Ishikawa (cell line): ENCODE measurements at regions not wholly inside any gene's neighbourhood (a gene's known extent, or its start where the extent isn't known, plus 50 kb on each side); places are given as distances from the start of the nearest gene placed in this dataset.

Experiments used
- CEBPB ChIP-seq: IDR thresholded peaks from 2 replicates; pipeline ENCODE4 v1.6.1; 2012
- CREB1 ChIP-seq: IDR thresholded peaks from 2 replicates; pipeline ENCODE4 v1.6.1; 2012; ENCODE audit warnings: low read depth
- EGR1 ChIP-seq: IDR thresholded peaks from 2 replicates; pipeline ENCODE4 v1.6.1; 2012
- EP300 ChIP-seq: IDR thresholded peaks from 2 replicates; pipeline ENCODE4 v1.6.1; 2012; ENCODE audit warnings: borderline replicate concordance
- FOXM1 ChIP-seq: IDR thresholded peaks from 2 replicates; pipeline ENCODE4 v1.6.1; 2012; ENCODE audit warnings: low read depth, borderline replicate concordance
- NFIC ChIP-seq: IDR thresholded peaks from 2 replicates; pipeline ENCODE4 v1.6.1; 2012
- RAD21 ChIP-seq: IDR thresholded peaks from 2 replicates; pipeline ENCODE4 v1.6.1; 2012; ENCODE audit warnings: low read depth
- TAF1 ChIP-seq: IDR thresholded peaks from 2 replicates; pipeline ENCODE4 v1.6.1; 2012; ENCODE audit warnings: low read depth, mild to moderate bottlenecking
- TCF12 ChIP-seq: IDR thresholded peaks from 2 replicates; pipeline ENCODE4 v1.6.1; 2012; ENCODE audit warnings: low read depth
- TEAD4 ChIP-seq: IDR thresholded peaks from 2 replicates; pipeline ENCODE4 v1.6.1; 2012
- YY1 ChIP-seq: IDR thresholded peaks from 2 replicates; pipeline ENCODE4 v1.6.1; 2012; ENCODE audit warnings: low read depth
- ZBTB7A ChIP-seq: IDR thresholded peaks from 2 replicates; pipeline ENCODE4 v1.6.1; 2012; ENCODE audit warnings: low read depth
- TF ChIP-seq, protein P1 (sequence below): IDR thresholded peaks from 2 replicates; pipeline ENCODE4 v1.6.1; 2012
- TF ChIP-seq, protein P2 (sequence below): IDR thresholded peaks from 2 replicates; pipeline ENCODE4 v1.6.1; 2012; ENCODE audit warnings: low read depth, mild to moderate bottlenecking
- TF ChIP-seq, protein P3 (sequence below): IDR thresholded peaks from 2 replicates; pipeline ENCODE4 v1.6.1; 2012

DNA sequence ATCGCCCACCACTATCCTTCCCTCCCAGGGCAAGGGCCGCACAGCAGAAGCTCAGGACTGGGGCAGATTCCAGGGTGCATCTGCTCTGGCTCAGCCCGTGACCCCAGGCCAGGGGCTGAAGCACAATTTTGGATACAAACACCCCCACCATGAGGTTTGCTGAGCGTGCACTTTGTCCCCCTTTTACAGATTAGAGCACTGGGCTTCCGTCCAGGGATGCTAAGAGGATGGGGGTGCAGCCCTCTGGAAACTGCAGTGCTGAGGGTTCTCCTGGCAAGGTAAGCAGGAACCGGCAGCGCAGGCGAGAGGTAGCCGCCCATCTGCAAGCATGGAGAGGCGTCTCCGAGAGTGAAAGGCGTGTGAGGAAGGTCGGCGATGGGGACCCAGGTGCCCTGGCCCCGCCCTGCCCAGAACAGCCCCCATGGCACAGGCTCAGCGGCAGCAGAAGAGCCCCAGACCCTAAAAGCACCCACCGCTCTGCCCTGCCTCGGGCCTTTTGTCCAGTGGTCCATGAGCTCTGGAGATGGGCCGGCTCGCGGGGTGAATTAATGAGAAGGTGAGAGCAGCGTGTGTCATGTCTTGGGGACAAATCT lies 54.5 kb upstream of the OLFM1 start:
- TF ChIP-seq YY1, result no peak
- TF ChIP-seq, protein P1, sequence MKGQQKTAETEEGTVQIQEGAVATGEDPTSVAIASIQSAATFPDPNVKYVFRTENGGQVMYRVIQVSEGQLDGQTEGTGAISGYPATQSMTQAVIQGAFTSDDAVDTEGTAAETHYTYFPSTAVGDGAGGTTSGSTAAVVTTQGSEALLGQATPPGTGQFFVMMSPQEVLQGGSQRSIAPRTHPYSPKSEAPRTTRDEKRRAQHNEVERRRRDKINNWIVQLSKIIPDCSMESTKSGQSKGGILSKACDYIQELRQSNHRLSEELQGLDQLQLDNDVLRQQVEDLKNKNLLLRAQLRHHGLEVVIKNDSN, result no peak
- no peak for TF ChIP-seq ZBTB7A
- TF ChIP-seq FOXM1, result no peak
- no peak for TF ChIP-seq EP300
- TF ChIP-seq RAD21, result no peak
- no peak for TF ChIP-seq TEAD4

DNA sequence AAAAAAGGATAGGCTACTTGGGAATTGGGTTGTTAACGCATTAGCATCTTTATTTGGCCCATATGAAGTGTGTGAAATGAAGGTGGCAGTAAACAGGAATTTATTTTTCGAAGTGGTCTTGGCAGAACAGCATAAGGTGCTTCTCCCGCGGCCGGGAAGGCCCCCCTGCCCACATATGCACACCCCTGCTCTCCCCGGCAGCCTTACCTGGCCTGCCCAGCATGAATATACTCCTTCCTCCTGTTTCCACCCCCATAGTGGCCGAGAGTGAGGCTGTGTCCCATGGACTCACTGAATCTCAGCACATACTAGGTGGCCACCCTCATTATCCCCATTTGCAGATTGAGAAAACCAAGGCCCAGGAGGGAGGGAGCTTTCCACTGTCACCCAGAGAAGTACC lies 54.0 kb upstream of the OLFM1 start:
- TF ChIP-seq CREB1 (no peak), NFIC (no peak), RAD21 (no peak), CEBPB (no peak), EGR1 (no peak), FOXM1 (no peak), TAF1 (no peak)
- TF ChIP-seq, protein P1, result no peak
- TF ChIP-seq, protein P2, sequence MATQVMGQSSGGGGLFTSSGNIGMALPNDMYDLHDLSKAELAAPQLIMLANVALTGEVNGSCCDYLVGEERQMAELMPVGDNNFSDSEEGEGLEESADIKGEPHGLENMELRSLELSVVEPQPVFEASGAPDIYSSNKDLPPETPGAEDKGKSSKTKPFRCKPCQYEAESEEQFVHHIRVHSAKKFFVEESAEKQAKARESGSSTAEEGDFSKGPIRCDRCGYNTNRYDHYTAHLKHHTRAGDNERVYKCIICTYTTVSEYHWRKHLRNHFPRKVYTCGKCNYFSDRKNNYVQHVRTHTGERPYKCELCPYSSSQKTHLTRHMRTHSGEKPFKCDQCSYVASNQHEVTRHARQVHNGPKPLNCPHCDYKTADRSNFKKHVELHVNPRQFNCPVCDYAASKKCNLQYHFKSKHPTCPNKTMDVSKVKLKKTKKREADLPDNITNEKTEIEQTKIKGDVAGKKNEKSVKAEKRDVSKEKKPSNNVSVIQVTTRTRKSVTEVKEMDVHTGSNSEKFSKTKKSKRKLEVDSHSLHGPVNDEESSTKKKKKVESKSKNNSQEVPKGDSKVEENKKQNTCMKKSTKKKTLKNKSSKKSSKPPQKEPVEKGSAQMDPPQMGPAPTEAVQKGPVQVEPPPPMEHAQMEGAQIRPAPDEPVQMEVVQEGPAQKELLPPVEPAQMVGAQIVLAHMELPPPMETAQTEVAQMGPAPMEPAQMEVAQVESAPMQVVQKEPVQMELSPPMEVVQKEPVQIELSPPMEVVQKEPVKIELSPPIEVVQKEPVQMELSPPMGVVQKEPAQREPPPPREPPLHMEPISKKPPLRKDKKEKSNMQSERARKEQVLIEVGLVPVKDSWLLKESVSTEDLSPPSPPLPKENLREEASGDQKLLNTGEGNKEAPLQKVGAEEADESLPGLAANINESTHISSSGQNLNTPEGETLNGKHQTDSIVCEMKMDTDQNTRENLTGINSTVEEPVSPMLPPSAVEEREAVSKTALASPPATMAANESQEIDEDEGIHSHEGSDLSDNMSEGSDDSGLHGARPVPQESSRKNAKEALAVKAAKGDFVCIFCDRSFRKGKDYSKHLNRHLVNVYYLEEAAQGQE, result no peak

DNA sequence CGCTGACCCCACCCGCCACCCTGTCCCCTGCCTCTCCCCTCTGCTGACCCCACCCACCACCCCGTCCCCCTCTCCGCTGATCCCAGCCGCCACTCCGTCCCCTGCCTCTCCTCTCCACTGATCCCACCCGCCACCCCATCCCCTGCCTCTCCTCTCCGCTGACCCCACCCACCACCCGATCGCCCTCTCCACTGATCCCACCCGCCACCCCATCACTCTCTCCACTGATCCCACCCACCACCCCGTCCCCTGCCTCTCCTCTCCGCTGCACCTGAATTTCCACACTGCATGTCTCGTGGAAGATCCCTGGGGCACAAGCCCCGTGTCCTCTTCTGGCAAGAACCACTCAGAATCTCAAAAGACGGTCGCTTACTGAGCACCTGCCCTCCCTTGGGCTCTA lies 53.4 kb upstream of the OLFM1 start:
- TF ChIP-seq NFIC, result no peak
- no peak for TF ChIP-seq EP300
- TF ChIP-seq, protein P2, result no peak
- TF ChIP-seq, protein P1, result no peak
- no peak for TF ChIP-seq TEAD4
- TF ChIP-seq CEBPB, result no peak
- TF ChIP-seq YY1, result no peak
- no peak for TF ChIP-seq RAD21
- TF ChIP-seq, protein P3, sequence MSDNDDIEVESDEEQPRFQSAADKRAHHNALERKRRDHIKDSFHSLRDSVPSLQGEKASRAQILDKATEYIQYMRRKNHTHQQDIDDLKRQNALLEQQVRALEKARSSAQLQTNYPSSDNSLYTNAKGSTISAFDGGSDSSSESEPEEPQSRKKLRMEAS, result no peak
- no peak for TF ChIP-seq EGR1
- TF ChIP-seq TCF12, result no peak
- TF ChIP-seq CREB1, result no peak

DNA sequence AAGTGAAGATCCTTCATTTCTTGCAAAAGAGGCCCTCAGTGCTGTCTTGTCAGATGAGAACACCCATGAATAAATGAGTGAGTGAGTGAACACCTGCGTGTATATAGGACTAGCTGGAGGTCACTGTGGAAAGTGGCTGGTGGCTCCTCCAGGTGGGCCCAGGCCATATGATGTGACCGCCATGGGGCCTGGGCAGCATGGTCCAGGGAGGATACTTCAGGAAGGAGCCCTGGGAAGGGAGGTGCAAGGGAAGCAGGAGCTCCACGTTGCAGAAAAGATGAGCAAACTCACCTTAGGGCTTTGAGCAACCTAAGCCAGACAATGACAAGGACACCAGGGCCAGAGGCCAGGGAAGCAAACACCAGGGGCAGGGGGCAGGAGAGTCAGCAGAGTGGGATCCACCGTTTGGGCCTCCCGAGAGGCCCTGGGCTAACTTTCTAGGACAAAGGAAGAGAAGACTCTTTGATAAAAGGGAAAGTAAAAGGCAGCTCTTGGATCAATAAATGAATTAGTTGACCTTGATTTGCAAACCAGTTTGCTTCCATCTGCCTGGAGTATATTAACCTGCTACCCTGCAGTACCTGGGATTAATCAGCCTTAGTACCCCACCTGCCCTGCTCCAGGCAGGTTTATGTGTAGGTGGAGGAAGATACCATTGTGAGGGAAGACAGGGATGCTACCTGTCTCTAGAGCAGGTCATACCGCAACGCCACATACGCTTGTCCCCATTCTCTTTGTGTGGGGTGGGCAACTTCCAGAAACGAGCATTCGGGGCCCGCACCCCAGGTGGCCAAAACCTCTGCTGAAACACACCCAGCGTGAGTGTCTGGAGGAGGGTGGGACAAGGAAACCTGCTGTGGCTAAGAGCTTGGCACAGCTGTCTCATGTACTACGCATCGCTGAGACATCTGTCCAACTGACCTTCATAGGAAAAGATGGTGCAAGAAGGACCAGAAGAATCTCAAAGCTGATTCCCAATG lies 51.4 kb upstream of the OLFM1 start:
- TF ChIP-seq ZBTB7A (no peak), RAD21 (no peak), TEAD4 (no peak), TCF12 (no peak), NFIC (no peak), YY1 (no peak), CREB1 (no peak), EP300 (no peak), TAF1 (no peak)

DNA sequence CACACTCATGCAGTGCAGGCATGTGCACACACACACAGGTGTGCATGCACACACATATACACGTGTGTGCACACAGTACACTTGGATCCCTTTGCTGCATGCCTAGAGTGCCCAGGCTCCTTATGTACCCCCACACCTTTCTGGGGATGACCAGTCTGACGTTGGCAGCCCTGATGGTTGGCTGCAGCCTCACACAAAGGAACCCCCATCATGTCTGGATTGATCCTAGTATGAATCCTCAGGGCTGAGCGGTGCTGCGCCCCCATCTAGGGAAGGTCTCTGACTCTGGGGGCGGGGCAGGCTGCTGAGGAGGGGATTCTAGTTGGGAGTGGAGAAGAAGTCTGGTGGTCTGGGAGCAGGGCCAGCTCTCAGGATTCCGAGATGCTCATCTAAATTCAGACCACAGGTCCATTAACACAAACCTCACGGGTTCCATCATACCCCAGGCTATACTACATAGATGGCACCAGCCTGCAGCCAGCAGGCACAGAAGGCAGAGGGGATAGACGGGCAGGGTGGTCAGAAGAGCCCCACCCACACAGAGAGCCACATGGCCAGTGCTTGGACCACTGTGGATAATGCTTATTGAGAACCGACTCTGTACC lies 50.5 kb upstream of the OLFM1 start:
- TF ChIP-seq TEAD4 (no peak), CREB1 (no peak), NFIC (no peak), EP300 (no peak), FOXM1 (no peak), ZBTB7A (no peak), CEBPB (no peak), YY1 (no peak), TAF1 (no peak), TCF12 (no peak)
- TF ChIP-seq, protein P3, result no peak
- TF ChIP-seq, protein P2, result no peak
- TF ChIP-seq, protein P1, result no peak
